Panc1 (cell line): ENCODE measurements at regions not wholly inside any gene's neighbourhood (a gene's known extent, or its start where the extent isn't known, plus 50 kb on each side); places are given as distances from the start of the nearest gene placed in this dataset.
"Not testable (repeated sequence)": the region's sequence is repeated elsewhere in the genome, so short reads cannot be mapped to it uniquely, and the experiment has no call there.

Source experiments
- ATAC-seq: fragments of 200-7000 bp; cut with Tn5 transposase; 2 replicates; pipeline ENCODE4 v1.9.1; 2020; ENCODE audit warnings: mild to moderate bottlenecking, moderate library complexity
- BruUV-seq: library from RNA; stranded (reverse); fragments of 400-500 nt; replicated peaks from 2 replicates; lab custom pipeline; 2021; lab: Mats Ljungman, UMichigan
- CTCF ChIA-PET: fragments of 300-600 bp; sonication (Branson Sonifier 250); formaldehyde crosslinking; loops from one replicate; lab custom pipeline; 2022; ENCODE audit warnings: antibody characterized with exemption; lab: Charles Lee
- POLR2A ChIA-PET: fragments of 300-600 bp; sonication (Branson Sonifier 250); formaldehyde crosslinking; loops from one replicate; lab custom pipeline; 2022; ENCODE audit warnings: antibody characterized with exemption; lab: Charles Lee
- DNase-seq: peaks from one replicate; pipeline ENCODE4 v3.0.0-alpha.2; 2010; ENCODE audit warnings: low read depth, low spot score
- H3K27ac ChIP-seq: 2 replicates; pipeline ENCODE4 v1.5.1; 2011; ENCODE audit warnings: mild to moderate bottlenecking, low read length, inconsistent platforms
- H3K27me3 ChIP-seq: fragments of 200-500 bp; sonication (Bioruptor generic); 2 replicates; pipeline ENCODE4 v1.6.0; 2014; ENCODE audit warnings: low read length, inconsistent platforms; ENCODE audit not compliant: control insufficient read depth, insufficient read depth
- H3K36me3 ChIP-seq: fragments of 200-500 bp; sonication (Bioruptor generic); 2 replicates; pipeline ENCODE4 v1.5.1; 2014; ENCODE audit warnings: inconsistent platforms, mild to moderate bottlenecking, low read length, moderate library complexity; ENCODE audit not compliant: control insufficient read depth, insufficient read depth
- H3K4me1 ChIP-seq: 2 replicates; pipeline ENCODE4 v1.5.1; 2011; ENCODE audit warnings: inconsistent platforms, mild to moderate bottlenecking, low read length, moderate library complexity; ENCODE audit not compliant: control insufficient read depth, insufficient read depth
- H3K4me3 ChIP-seq, 2 experiments: 2 replicates each; pipeline ENCODE4 v1.5.1; 2011 to 2012; ENCODE audit warnings: low read depth in 2 of 2, low read length in 2 of 2, mild to moderate bottlenecking in 2 of 2, inconsistent platforms in 1 of 2, moderate library complexity in 1 of 2
- H3K9me3 ChIP-seq: fragments of 200-500 bp; sonication (Bioruptor generic); 2 replicates; pipeline ENCODE4 v1.5.1; 2014; ENCODE audit warnings: low read depth, mild to moderate bottlenecking, inconsistent platforms, low read length, moderate library complexity; ENCODE audit not compliant: control insufficient read depth, insufficient read depth
- CTCF ChIP-seq: fragments of 450-650 bp; IDR thresholded peaks from 2 replicates; pipeline ENCODE4 v1.5.1; 2017; ENCODE audit warnings: mild to moderate bottlenecking
- POLR2AphosphoS5 ChIP-seq: IDR thresholded peaks from 2 replicates; pipeline ENCODE4 v1.6.1; 2012; ENCODE audit warnings: mild to moderate bottlenecking, low read depth, low read length, moderate library complexity
- SIN3A ChIP-seq: IDR thresholded peaks from 2 replicates; pipeline ENCODE4 v1.6.1; 2012; ENCODE audit warnings: low read depth, mild to moderate bottlenecking, low read length, moderate library complexity, borderline replicate concordance; ENCODE audit not compliant: insufficient read depth
- TCF7L2 ChIP-seq: IDR thresholded peaks from 2 replicates; pipeline ENCODE4 v1.6.1; 2011; ENCODE audit warnings: mild to moderate bottlenecking, low read depth, low read length, inconsistent platforms
- in situ Hi-C: cut with HindIII; loops from 2 replicates; pipeline ENCODE4 v1.10.0; 2016; ENCODE audit warnings: low sequenced_read_pairs, low pct_unique_long_range_greater_than_20kb
- intact Hi-C: fragments of 100-400 bp; cut with micrococcal nuclease; formaldehyde crosslinking; loops from one replicate; pipeline ENCODE4 v1.10.0; 2022; ENCODE audit not compliant: unreplicated experiment
- TF ChIP-seq, protein P1 (sequence below), 2 experiments: IDR thresholded peaks; 2 replicates each; pipeline ENCODE4 v1.6.1; 2011 to 2012; ENCODE audit warnings: low read depth in 2 of 2, control low read depth in 1 of 2, low read length in 1 of 2, mild to moderate bottlenecking in 1 of 2, moderate library complexity in 1 of 2; ENCODE audit not compliant: insufficient read depth in 1 of 2

DNA sequence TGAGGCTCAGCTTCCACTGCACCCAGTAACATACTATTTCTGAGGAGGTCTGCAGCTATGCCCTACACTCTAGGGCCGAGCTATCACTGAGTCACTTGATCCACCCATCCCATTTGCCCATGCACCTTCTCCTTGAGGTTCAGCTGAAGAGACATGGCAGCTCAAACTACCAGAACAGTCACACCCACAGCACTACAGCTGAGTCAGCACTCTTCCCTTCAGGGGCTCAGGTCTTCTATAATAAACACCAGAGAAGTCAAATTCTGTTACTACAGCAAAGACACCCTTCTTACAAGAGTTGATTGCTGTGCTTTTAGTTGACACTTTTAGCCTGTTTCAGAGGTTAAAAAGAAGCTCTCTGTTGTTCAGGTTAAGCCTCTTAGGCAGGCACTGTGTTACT lies 1696.4 kb upstream of the ADGRL3 start:
- no peak for ATAC-seq
- H3K36me3 ChIP-seq, result no peaks in the 10 kb centered on the region
- intact Hi-C loops (no loop called here), in situ Hi-C loops (no loop called here)
- ChIA-PET CTCF (no interaction called here), POLR2A (interaction anchor here (0.5 kb wide), 1 partner anchor 18 kb away, joined by 3 read pairs; no protein-coding TSS in a partner anchor)
- TF ChIP-seq POLR2AphosphoS5, result no peak
- TF ChIP-seq, protein P1, sequence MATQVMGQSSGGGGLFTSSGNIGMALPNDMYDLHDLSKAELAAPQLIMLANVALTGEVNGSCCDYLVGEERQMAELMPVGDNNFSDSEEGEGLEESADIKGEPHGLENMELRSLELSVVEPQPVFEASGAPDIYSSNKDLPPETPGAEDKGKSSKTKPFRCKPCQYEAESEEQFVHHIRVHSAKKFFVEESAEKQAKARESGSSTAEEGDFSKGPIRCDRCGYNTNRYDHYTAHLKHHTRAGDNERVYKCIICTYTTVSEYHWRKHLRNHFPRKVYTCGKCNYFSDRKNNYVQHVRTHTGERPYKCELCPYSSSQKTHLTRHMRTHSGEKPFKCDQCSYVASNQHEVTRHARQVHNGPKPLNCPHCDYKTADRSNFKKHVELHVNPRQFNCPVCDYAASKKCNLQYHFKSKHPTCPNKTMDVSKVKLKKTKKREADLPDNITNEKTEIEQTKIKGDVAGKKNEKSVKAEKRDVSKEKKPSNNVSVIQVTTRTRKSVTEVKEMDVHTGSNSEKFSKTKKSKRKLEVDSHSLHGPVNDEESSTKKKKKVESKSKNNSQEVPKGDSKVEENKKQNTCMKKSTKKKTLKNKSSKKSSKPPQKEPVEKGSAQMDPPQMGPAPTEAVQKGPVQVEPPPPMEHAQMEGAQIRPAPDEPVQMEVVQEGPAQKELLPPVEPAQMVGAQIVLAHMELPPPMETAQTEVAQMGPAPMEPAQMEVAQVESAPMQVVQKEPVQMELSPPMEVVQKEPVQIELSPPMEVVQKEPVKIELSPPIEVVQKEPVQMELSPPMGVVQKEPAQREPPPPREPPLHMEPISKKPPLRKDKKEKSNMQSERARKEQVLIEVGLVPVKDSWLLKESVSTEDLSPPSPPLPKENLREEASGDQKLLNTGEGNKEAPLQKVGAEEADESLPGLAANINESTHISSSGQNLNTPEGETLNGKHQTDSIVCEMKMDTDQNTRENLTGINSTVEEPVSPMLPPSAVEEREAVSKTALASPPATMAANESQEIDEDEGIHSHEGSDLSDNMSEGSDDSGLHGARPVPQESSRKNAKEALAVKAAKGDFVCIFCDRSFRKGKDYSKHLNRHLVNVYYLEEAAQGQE (IDR thresholded peaks at IDR 0.05; ENCODE audit: insufficient read depth in 1 of 2, low read depth in 2 of 2, low read length in 1 of 2), result no peak
- no peak overlapping the region for H3K27ac ChIP-seq
- no peaks in the 10 kb centered on the region for H3K27me3 ChIP-seq
- H3K9me3 ChIP-seq, result no peaks in the 10 kb centered on the region
- no peaks in the 10 kb centered on the region for H3K4me1 ChIP-seq
- H3K4me3 ChIP-seq, result no peak overlapping the region
- DNase-seq, result no peak
- no TSS peak for BruUV-seq

DNA sequence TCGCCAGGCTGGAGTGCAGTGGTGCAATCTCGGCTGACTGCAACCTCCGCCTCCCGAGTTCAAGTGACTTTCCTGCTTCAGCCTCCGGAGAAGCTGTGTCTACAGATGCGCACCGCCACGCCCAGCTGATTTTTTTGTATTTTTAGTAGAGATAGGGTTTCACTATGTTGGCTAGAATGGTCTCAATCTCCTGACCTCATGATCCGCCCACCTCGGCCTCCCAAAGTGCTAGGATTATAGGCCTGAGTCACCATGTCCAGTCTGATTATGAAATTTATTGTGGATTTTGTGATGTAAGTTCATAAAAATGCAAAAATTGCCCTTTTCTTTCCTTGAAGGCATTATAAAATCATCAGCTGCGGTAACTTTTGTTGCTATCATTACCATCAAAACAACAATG lies 1688.3 kb upstream of the ADGRL3 start:
- DNase-seq, BruUV-seq: not testable (repeated sequence)

GRCh38 chr4:59517007-59517406 lies 1683.1 kb upstream of the ADGRL3 start:
- no peak overlapping the region for H3K4me3 ChIP-seq
- no peaks in the 10 kb centered on the region for H3K4me1 ChIP-seq
- no peak overlapping the region for H3K27ac ChIP-seq
- no peaks in the 10 kb centered on the region for H3K27me3 ChIP-seq
- in situ Hi-C loops, result no loop called here
- no peaks in the 10 kb centered on the region for H3K36me3 ChIP-seq
- no TSS peak for BruUV-seq
- no peak for ATAC-seq
- no peaks in the 10 kb centered on the region for H3K9me3 ChIP-seq
- CTCF ChIA-PET, result no interaction called here
- POLR2A ChIA-PET, result no interaction called here
- no peak for DNase-seq
- TF ChIP-seq TCF7L2 (no peak), CTCF (no peak), SIN3A (no peak), POLR2AphosphoS5 (no peak)
- intact Hi-C loops, result no loop called here

More for the DNA sequence above, 1688.3 kb upstream of the ADGRL3 start:
- POLR2A ChIA-PET, in situ Hi-C loops, H3K36me3 ChIP-seq, H3K4me1 ChIP-seq, H3K9me3 ChIP-seq, intact Hi-C loops, H3K4me3 ChIP-seq, H3K27ac ChIP-seq, ATAC-seq, H3K27me3 ChIP-seq, CTCF ChIA-PET: not testable (repeated sequence)
